ENCODE measurements at regions not wholly inside any gene's neighbourhood (a gene's known extent, or its start where the extent isn't known, plus 50 kb on each side); places are given as distances from the start of the nearest gene placed in this dataset.
"Not testable (repeated sequence)": the region's sequence is repeated elsewhere in the genome, so short reads cannot be mapped to it uniquely, and the experiment has no call there.

DNA sequence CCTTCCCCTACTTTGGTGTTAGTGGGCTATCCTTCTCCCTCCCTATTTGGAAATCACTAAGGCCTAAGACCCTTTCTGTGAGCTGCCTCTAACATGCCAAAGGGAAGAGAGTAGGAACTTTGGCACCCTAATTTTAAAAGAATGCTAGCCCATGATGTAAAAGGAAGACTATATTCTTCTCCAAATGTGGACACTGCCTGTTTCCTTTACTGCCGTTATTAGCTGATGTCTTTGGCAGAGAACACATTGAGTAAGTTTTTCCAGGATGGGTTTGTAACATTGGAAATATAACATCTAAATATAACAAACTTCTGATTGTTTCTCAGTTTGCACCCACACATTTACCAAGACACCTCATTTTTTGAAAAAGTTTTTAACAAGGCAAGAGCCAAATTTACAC, 56.9 kb upstream of the TNKS2 start:
- TF ChIP-seq EZH2phosphoT487 (IDR thresholded peaks at IDR 0.05; ENCODE audit: borderline replicate concordance, low read length), result no peak
- no peak for TF ChIP-seq CTCF (IDR thresholded peaks at IDR 0.05; ENCODE audit: low read depth, low read length, poor library complexity, severe bottlenecking)

DNA sequence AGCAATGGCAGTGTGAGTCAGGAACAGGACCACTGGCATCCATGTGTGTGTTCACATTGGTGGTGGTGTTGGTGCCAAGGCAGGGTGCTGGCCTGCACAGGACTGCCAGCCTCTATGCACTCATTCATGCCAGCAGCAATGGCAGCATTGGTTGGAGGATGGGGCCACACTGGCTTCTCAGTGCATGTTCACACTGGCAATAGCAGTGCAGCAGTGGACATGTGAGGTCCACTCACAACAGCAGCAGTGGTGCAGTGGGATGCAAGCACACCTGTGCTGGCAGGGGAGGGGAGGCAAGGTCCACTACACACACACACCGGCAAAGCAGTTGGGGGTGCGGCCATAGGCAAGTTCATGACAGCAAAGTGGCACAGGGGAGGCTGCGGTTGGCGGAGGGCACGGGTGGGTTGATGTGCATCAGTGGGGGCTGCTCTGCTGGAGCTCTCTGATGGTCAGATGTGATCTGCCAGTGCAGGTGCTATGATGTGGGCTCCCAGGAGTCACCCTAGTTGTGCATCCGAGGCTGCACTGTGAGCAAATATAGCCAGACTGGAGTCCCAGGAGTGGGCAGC, 57.8 kb upstream of the TNKS2 start:
- Histone ChIP-seq H3F3A (ENCODE audit: control insufficient read depth, insufficient read depth) (no peaks in the 10 kb centered on the region), H3K36me3 (ENCODE audit: control insufficient read depth, low read length) (no peaks in the 10 kb centered on the region), H3K27ac (ENCODE audit: low read depth, low read length) (no peak overlapping the region), H3K9me2 (replicated peaks; ENCODE audit: control insufficient read depth, low read length) (no peaks in the 10 kb centered on the region), H3K27me3 (ENCODE audit: control insufficient read depth, low read length) (peaks cover 20% of the 10 kb centered on the region), H3K79me2 (ENCODE audit: control insufficient read depth, low read length) (no peaks in the 10 kb centered on the region), H4K20me1 (ENCODE audit: control insufficient read depth, insufficient read depth, low read depth, low read length) (no peaks in the 10 kb centered on the region), H3K9me3 (ENCODE audit: control insufficient read depth, insufficient read depth, low read length) (no peaks in the 10 kb centered on the region), H3K4me2 (ENCODE audit: low read length) (no peak overlapping the region), H3K4me1 (ENCODE audit: control insufficient read depth, low read length) (no peaks in the 10 kb centered on the region), H3K4me3 (ENCODE audit: low read length) (no peak overlapping the region)
- no peak for TF ChIP-seq EZH2phosphoT487 (IDR thresholded peaks at IDR 0.05; ENCODE audit: borderline replicate concordance, low read length)
- no peak for TF ChIP-seq CTCF (IDR thresholded peaks at IDR 0.05; ENCODE audit: low read depth, low read length, poor library complexity, severe bottlenecking)

More for the DNA sequence above, 56.9 kb upstream of the TNKS2 start:
- Histone ChIP-seq H3K79me2 (ENCODE audit: control insufficient read depth, low read length) (no peaks in the 10 kb centered on the region), H4K20me1 (ENCODE audit: control insufficient read depth, insufficient read depth, low read depth, low read length) (no peaks in the 10 kb centered on the region), H3K4me3 (ENCODE audit: low read length) (no peak overlapping the region), H3K9me2 (replicated peaks; ENCODE audit: control insufficient read depth, low read length) (no peaks in the 10 kb centered on the region), H3K4me2 (ENCODE audit: low read length) (no peak overlapping the region), H3K9me3 (ENCODE audit: control insufficient read depth, insufficient read depth, low read length) (no peaks in the 10 kb centered on the region), H3F3A (ENCODE audit: control insufficient read depth, insufficient read depth) (no peaks in the 10 kb centered on the region), H3K27me3 (ENCODE audit: control insufficient read depth, low read length) (peaks cover 20% of the 10 kb centered on the region), H3K27ac (ENCODE audit: low read depth, low read length) (no peak overlapping the region), H3K4me1 (ENCODE audit: control insufficient read depth, low read length) (no peaks in the 10 kb centered on the region), H3K36me3 (ENCODE audit: control insufficient read depth, low read length) (no peaks in the 10 kb centered on the region)

DNA sequence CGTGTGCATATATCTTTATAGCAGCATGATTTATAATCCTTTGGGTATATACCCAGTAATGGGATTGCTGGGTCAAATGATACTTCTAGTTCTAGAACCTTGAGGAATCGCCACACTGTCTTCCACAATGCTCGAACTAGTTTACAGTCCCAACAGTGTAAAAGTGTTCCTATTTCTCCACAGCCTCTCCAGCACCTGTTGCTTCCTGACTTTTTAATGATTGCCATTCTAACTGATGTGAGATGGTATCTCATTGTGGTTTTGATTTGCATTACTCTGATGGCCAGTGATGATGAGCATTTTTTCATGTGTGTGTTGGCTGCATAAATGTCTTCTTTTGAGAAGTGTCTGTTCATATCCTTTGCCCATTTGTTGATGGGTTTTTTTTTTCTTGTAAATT, 66.0 kb upstream of the TNKS2 start:
- not testable (repeated sequence) for H4K20me1 ChIP-seq (ENCODE audit: control insufficient read depth, insufficient read depth, low read depth, low read length); H3K9me2 ChIP-seq (replicated peaks; ENCODE audit: control insufficient read depth, low read length); H3K4me2 ChIP-seq (ENCODE audit: low read length); H3F3A ChIP-seq (ENCODE audit: control insufficient read depth, insufficient read depth); H3K9me3 ChIP-seq (ENCODE audit: control insufficient read depth, insufficient read depth, low read length); H3K27me3 ChIP-seq (ENCODE audit: control insufficient read depth, low read length); H3K27ac ChIP-seq (ENCODE audit: low read depth, low read length); H3K4me1 ChIP-seq (ENCODE audit: control insufficient read depth, low read length); H3K36me3 ChIP-seq (ENCODE audit: control insufficient read depth, low read length); H3K4me3 ChIP-seq (ENCODE audit: low read length); H3K79me2 ChIP-seq (ENCODE audit: control insufficient read depth, low read length)

DNA sequence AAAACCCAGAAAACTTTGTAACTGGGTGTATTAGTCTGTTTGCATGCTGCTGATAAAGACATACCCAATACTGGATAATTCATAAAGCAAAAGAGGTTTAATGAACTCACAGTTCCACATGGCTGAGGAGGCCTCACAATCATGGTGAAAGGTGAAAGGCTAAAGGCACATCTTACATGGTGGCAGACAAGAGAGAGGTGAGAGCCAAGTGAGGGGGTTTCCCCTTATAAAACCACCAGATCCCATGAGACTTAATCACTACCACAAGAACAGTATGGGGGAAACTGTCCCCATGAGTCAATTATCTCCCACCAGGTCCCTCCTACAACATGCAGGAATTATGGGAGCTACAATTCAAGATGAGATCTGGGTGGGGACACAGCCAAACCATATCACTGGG, 68.9 kb upstream of the TNKS2 start:
- H3K4me1 ChIP-seq (ENCODE audit: control insufficient read depth, low read length); H3K9me3 ChIP-seq (ENCODE audit: control insufficient read depth, insufficient read depth, low read length); H3K27ac ChIP-seq (ENCODE audit: low read depth, low read length); H3K27me3 ChIP-seq (ENCODE audit: control insufficient read depth, low read length); H3K4me2 ChIP-seq (ENCODE audit: low read length); H4K20me1 ChIP-seq (ENCODE audit: control insufficient read depth, insufficient read depth, low read depth, low read length); H3K9me2 ChIP-seq (replicated peaks; ENCODE audit: control insufficient read depth, low read length); H3K4me3 ChIP-seq (ENCODE audit: low read length); H3K36me3 ChIP-seq (ENCODE audit: control insufficient read depth, low read length); H3F3A ChIP-seq (ENCODE audit: control insufficient read depth, insufficient read depth); H3K79me2 ChIP-seq (ENCODE audit: control insufficient read depth, low read length): not testable (repeated sequence)

All from DOHH2 (cell line).